Brain microvascular endothelial cell (primary cell): ENCODE measurements at regions not wholly inside any gene's neighbourhood (a gene's known extent, or its start where the extent isn't known, plus 50 kb on each side); places are given as distances from the start of the nearest gene placed in this dataset.

Experiments
- DNase-seq: peaks from one replicate; pipeline ENCODE4 v3.0.0-alpha.2; 2020
- H3K27ac ChIP-seq: fragments of 250-450 bp; sonication (Bioruptor Pico); 2 replicates; pipeline ENCODE4 v1.5.1; 2020; ENCODE audit warnings: mild to moderate bottlenecking, moderate library complexity
- H3K27me3 ChIP-seq: fragments of 250-450 bp; sonication (Bioruptor Pico); replicated peaks from 2 replicates; pipeline ENCODE4 v1.5.1; 2020; ENCODE audit warnings: mild to moderate bottlenecking
- H3K36me3 ChIP-seq: fragments of 250-450 bp; sonication (Bioruptor Pico); replicated peaks from 2 replicates; pipeline ENCODE4 v1.5.1; 2020; ENCODE audit warnings: mild to moderate bottlenecking
- H3K4me3 ChIP-seq: 2 replicates; pipeline ENCODE4 v1.5.1; 2011; ENCODE audit warnings: low read depth, mild to moderate bottlenecking, control low read depth, low read length, moderate library complexity
- in situ Hi-C: cut with HindIII; loops from 2 replicates; pipeline ENCODE4 v1.10.0; 2017; ENCODE audit warnings: low sequenced_read_pairs, low pct_ligation_motif_present
- TF ChIP-seq, protein P1 (sequence below): IDR thresholded peaks from 2 replicates; pipeline ENCODE4 v1.5.1; 2011; ENCODE audit warnings: low read depth, mild to moderate bottlenecking, moderate library complexity, low read length, control low read depth, inconsistent platforms; ENCODE audit errors: missing control alignments

DNA sequence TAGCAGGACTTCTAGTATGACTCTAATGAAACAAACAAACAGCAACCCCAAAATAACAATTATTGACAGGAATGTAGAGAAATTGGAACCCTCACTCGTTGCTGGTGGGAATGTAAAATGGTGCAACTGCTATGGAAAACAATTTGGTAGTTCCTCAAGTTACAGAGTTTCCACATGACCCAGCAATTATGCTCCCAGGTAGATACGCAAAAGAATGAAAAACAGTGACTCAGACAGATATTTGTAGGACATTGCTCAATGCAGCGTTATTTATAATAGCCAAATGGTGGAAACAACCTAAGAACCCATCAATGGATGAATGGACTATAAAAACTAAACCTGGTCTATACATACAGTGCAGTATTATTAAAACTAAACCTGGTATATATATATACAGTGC lies 646.1 kb upstream of the FRG1 start:
- Histone ChIP-seq H3K36me3 (no peaks in the 10 kb centered on the region), H3K27ac (no peak overlapping the region), H3K27me3 (no peaks in the 10 kb centered on the region), H3K4me3 (no peak overlapping the region)
- in situ Hi-C loops: no loop called here
- TF ChIP-seq, protein P1, sequence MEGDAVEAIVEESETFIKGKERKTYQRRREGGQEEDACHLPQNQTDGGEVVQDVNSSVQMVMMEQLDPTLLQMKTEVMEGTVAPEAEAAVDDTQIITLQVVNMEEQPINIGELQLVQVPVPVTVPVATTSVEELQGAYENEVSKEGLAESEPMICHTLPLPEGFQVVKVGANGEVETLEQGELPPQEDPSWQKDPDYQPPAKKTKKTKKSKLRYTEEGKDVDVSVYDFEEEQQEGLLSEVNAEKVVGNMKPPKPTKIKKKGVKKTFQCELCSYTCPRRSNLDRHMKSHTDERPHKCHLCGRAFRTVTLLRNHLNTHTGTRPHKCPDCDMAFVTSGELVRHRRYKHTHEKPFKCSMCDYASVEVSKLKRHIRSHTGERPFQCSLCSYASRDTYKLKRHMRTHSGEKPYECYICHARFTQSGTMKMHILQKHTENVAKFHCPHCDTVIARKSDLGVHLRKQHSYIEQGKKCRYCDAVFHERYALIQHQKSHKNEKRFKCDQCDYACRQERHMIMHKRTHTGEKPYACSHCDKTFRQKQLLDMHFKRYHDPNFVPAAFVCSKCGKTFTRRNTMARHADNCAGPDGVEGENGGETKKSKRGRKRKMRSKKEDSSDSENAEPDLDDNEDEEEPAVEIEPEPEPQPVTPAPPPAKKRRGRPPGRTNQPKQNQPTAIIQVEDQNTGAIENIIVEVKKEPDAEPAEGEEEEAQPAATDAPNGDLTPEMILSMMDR: no peak
- no peak for DNase-seq

DNA sequence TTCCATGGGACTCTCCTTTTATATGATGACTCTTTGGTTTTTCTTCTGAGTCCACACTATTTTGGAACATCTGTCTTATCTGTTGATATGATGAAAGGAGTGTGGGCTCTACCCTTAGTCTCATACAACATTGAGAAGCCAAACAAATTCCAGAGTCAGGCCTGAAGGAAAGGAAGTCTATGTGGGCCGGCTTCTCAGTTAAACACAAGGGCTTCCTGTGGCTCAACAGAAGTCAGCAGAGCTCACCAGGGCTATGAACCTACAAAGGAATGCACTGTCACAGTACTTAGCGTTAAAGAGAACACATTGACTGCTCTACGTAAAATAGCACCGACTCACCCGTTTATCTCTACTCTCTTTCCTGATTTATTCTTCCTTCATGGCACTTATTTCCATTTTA lies 641.0 kb upstream of the FRG1 start:
- TF ChIP-seq, protein P1: no peak
- in situ Hi-C loops: no loop called here
- H3K4me3 ChIP-seq: no peak overlapping the region

DNA sequence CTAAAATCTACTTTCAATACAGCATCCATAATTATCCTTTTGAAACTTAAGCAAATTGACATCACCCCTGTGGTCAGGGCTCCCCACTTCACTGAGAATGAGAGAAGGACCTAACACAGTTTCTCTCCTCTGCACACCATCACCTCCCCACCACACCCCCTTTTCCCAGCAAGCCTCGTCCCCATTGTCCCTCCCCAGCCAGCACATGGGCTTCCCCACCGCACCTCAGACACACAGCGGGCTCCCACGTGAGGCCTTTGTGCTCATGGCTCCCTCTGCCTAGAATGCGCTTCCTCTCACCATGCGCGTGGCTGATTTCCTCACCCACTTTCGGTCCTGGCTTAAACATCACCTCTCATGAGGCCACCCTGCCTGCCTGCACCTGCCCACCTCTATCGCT lies 639.0 kb upstream of the FRG1 start:
- TF ChIP-seq, protein P1: no peak
- H3K36me3 ChIP-seq: no peaks in the 10 kb centered on the region
- H3K27me3 ChIP-seq: no peaks in the 10 kb centered on the region
- in situ Hi-C loops: no loop called here
- no peak overlapping the region for H3K27ac ChIP-seq
- no peak overlapping the region for H3K4me3 ChIP-seq
- no peak for DNase-seq

More for the DNA sequence above, 641.0 kb upstream of the FRG1 start:
- Histone ChIP-seq H3K27me3 (no peaks in the 10 kb centered on the region), H3K36me3 (no peaks in the 10 kb centered on the region), H3K27ac (no peak overlapping the region)
- DNase-seq: no peak

DNA sequence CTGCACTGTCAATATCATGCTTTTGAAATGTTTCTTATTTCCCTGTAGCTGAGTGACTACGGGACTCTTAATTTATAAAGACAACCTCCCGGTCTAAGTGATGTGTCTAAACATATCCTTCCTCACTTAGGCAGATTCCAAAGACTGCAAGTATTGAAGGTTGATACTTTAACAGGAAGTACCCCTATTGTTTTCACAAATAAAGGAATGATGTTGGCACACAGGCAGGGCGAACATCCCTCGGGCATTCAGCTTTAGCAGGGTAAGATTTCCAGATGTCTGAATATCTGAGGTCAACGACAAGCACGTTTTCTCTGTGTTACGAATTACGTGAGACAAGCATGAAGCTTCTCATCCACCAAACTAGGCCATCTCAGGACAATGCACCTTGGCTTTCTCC lies 638.0 kb upstream of the FRG1 start:
- no peak for DNase-seq
- H3K27me3 ChIP-seq: no peaks in the 10 kb centered on the region
- TF ChIP-seq, protein P1: no peak
- no peak overlapping the region for H3K27ac ChIP-seq
- no peaks in the 10 kb centered on the region for H3K36me3 ChIP-seq
- in situ Hi-C loops: no loop called here
- no peak overlapping the region for H3K4me3 ChIP-seq

DNA sequence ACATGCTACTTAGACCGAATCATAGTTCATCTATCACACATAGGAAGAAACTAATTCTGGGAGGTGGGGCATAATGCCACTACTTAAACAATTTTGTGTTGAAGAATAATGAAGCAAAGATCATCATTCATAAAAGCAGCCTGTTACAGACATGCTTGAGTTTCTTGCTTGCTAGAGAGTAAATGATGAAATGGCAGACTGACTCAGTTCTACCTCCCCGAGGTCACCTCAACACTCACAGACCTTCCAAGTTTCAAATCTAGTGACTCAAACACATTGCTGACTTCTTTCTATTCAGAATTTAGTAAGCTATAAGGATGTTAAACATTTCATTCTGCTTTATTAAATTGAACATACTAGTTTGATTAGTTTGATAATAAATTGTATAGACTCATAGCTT lies 636.5 kb upstream of the FRG1 start:
- TF ChIP-seq, protein P1: no peak
- in situ Hi-C loops: no loop called here
- DNase-seq: no peak

DNA sequence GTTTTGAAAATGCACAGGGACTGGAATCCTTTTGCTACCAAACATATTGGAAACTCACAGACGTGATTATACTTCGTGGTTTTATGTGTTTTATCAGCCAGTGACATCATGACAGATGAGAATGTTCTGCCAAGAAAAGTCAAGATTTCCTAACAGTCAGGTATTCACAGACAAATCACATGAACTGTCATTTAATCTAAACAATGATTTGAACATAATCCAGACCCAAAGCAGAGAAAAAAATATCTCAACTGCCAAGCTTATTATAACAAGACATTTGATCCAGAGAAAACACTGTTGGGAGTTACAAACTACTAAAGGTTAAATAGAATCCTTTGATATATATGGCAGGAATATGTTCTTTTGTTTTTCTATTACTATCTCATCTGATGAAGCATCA lies 635.9 kb upstream of the FRG1 start:
- no peak for DNase-seq
- no peak overlapping the region for H3K4me3 ChIP-seq
- in situ Hi-C loops: no loop called here
- H3K27ac ChIP-seq: no peak overlapping the region
- no peaks in the 10 kb centered on the region for H3K36me3 ChIP-seq
- TF ChIP-seq, protein P1: no peak
- H3K27me3 ChIP-seq: no peaks in the 10 kb centered on the region

More for the DNA sequence above, 636.5 kb upstream of the FRG1 start:
- H3K36me3 ChIP-seq: no peaks in the 10 kb centered on the region
- no peak overlapping the region for H3K27ac ChIP-seq
- H3K4me3 ChIP-seq: no peak overlapping the region
- no peaks in the 10 kb centered on the region for H3K27me3 ChIP-seq
